GM12878 (cell line): ENCODE measurements at regions not wholly inside any gene's neighbourhood (a gene's known extent, or its start where the extent isn't known, plus 50 kb on each side); places are given as distances from the start of the nearest gene placed in this dataset.

Experiments
- ASH2L ChIP-seq: fragments of 300-600, 200-600 bp; sonication (generic); IDR thresholded peaks from 2 replicates; pipeline ENCODE4 v1.6.1; 2017; ENCODE audit warnings: low read depth, mild to moderate bottlenecking, borderline replicate concordance
- ATF3 ChIP-seq: IDR thresholded peaks from 2 replicates; pipeline ENCODE4 v1.6.1; 2011; ENCODE audit warnings: low read depth, mild to moderate bottlenecking, low read length, moderate library complexity, borderline replicate concordance; ENCODE audit errors: extremely low read depth
- CTCF ChIP-seq, 3 experiments: IDR thresholded peaks in 2 of 3; conservative IDR thresholded peaks in 1 of 3; 2 replicates each; pipeline ENCODE4 v1.5.1; 2011; ENCODE audit warnings: low read depth in 3 of 3, low read length in 3 of 3, mild to moderate bottlenecking in 3 of 3, control low read depth in 2 of 3, moderate library complexity in 2 of 3, inconsistent platforms in 1 of 3, mixed read lengths in 1 of 3; ENCODE audit not compliant: control insufficient read depth in 2 of 3, insufficient read depth in 1 of 3; ENCODE audit errors: extremely low read depth in 1 of 3
- EGR1 ChIP-seq, 2 experiments: IDR thresholded peaks; 1 replicate in 1 of 2; 2 replicates in 1 of 2; pipeline ENCODE4 v1.6.1; 2011 to 2012; ENCODE audit warnings: low read depth in 2 of 2, low read length in 2 of 2, borderline replicate concordance in 1 of 2, mild to moderate bottlenecking in 1 of 2, moderate library complexity in 1 of 2
- EZH2 ChIP-seq: IDR thresholded peaks from 2 replicates; pipeline ENCODE4 v1.6.1; 2012; ENCODE audit warnings: low read depth, mild to moderate bottlenecking, control low read depth, inconsistent platforms, low read length, borderline replicate concordance; ENCODE audit not compliant: control insufficient read depth
- POLR2A ChIP-seq: IDR thresholded peaks from 2 replicates; pipeline ENCODE4 v1.6.1; 2011; ENCODE audit warnings: low read depth, mild to moderate bottlenecking, low read length
- PRDM15 ChIP-seq: fragments of 450-650 bp; formaldehyde crosslinking; IDR thresholded peaks from 2 replicates; pipeline ENCODE4 v1.4.0; 2020; ENCODE audit warnings: mild to moderate bottlenecking, moderate library complexity
- RCOR1 ChIP-seq: conservative IDR thresholded peaks from 2 replicates; pipeline ENCODE4 v1.6.1; 2012; ENCODE audit warnings: low read depth, low read length, improper control_type of control experiment
- SMC3 ChIP-seq: IDR thresholded peaks from 2 replicates; pipeline ENCODE4 v1.6.1; 2011; ENCODE audit warnings: low read length, improper control_type of control experiment, borderline replicate concordance
- ZNF274 ChIP-seq: IDR thresholded peaks from one replicate; pipeline ENCODE4 v1.8.0; 2011; ENCODE audit not compliant: insufficient read length, insufficient read depth
- ZZZ3 ChIP-seq: IDR thresholded peaks from 2 replicates; pipeline ENCODE4 v1.6.1; 2011; ENCODE audit warnings: low read depth; ENCODE audit not compliant: control insufficient read depth, insufficient read length

- TF ChIP-seq RCOR1 (no peak), EGR1 (IDR thresholded peaks at IDR 0.05; ENCODE audit: borderline replicate concordance in 1 of 2, low read depth in 2 of 2, low read length in 2 of 2) (no peak), EZH2 (no peak), SMC3 (no peak), CTCF (IDR thresholded peaks at IDR 0.05 in 2 of 3, conservative IDR thresholded peaks at IDR 0.05 in 1 of 3; ENCODE audit: control insufficient read depth in 2 of 3, extremely low read depth in 1 of 3, insufficient read depth in 1 of 3, low read depth in 3 of 3, low read length in 3 of 3) (no peak), ATF3 (no peak), ASH2L (no peak), ZZZ3 (no peak), POLR2A (no peak), PRDM15 (no peak), ZNF274 (no peak)
These were observed 1135.4 kb downstream of the XPNPEP1 start for GRCh38 chr10:108787932-108788331.
